IPS-18c (cell line): ENCODE measurements at regions not wholly inside any gene's neighbourhood (a gene's known extent, or its start where the extent isn't known, plus 50 kb on each side); places are given as distances from the start of the nearest gene placed in this dataset.

Source experiments
- H3K4me3 ChIP-seq: 2 replicates; pipeline ENCODE4 v1.7.0; 2013; ENCODE audit warnings: low read depth, mild to moderate bottlenecking, low read length, moderate library complexity; ENCODE audit not compliant: insufficient read depth
- H3K9me3 ChIP-seq: one replicate; pipeline ENCODE4 v1.6.1; 2013; ENCODE audit warnings: mild to moderate bottlenecking, low read length, moderate library complexity; ENCODE audit not compliant: control insufficient read depth, insufficient read depth

DNA sequence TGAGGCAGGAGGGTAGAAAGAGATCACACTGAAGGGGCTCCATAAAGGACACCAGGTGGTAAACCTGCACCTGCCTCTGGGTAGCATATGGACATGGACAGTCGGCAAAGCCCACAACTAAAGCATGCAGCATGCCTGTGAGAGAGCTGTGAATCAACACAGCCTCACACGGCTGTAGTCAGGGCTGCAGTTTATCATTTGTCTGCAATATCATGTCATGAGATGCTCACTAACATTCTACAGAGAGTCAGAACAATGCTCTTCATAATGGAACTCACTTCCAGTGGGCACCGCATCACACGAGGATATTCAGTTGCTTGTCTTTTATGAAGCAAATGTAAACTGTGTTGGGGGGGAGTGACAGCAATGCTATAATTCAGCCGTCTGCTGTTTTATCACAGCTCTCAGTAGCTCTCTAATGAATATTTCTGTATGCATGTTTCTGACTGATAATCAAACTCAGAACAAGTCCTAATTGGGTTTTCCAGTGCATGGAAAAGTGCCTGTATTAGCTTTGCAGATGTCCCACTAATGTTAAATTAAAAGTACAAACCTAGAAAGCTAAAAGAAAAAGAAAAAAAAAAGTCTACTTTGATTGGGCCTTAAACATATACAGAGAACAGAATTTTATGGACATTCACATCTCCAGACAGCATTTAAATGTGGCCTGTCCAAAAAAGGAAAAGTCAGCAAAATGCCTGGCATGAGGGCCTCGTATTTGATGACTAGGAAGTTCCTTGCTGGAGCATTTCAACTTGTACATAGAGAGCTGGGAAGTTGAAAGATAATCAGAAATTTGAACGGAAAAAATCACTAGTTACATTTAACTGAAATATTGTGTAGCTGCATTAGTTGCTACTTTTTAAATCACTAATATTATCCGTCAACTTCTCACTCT lies 406.1 kb upstream of the SOX11 start:
- no peak overlapping the region for H3K4me3 ChIP-seq
- no peaks in the 10 kb centered on the region for H3K9me3 ChIP-seq

DNA sequence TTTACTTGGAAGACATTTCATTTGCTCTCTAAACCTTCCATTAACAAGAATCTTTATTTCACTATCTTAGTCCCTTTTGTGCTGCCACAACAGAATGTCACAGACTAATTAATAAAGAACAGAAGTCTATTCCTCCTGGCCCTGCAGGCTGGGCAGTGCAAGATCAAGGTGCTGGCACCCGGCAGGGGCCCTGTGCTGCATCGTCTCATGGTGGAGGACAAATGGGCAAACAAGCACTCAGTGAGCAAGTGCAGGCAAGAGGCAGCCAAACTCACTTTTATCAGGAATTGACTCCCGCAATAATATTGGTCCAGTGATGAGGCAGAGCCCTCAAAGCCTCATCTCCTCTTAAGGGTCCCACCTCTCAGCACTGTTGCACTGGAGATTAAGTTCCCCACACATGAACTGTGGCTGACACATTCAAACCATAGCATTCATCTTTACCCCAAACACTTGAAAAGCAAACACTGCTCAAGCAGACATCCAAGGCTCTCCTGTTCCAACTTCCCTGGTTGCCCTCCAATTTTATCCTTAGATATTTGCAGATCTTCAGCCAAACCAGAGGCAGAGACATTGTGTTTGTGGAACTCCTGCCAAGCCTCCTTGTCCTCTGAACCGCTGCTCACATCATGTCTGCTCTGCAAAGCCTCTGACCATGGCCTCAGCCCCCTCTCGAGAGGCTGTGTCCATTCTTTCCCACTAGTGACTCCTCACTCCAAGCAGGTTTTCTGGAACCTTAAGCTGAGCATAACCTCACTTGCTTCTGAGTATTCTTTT lies 404.4 kb upstream of the SOX11 start:
- Histone ChIP-seq H3K4me3 (no peak overlapping the region), H3K9me3 (no peaks in the 10 kb centered on the region)

- Histone ChIP-seq H3K4me3 (no peak overlapping the region), H3K9me3 (no peaks in the 10 kb centered on the region)
These were observed 401.2 kb upstream of the SOX11 start for GRCh38 chr2:5290900-5291546.

DNA sequence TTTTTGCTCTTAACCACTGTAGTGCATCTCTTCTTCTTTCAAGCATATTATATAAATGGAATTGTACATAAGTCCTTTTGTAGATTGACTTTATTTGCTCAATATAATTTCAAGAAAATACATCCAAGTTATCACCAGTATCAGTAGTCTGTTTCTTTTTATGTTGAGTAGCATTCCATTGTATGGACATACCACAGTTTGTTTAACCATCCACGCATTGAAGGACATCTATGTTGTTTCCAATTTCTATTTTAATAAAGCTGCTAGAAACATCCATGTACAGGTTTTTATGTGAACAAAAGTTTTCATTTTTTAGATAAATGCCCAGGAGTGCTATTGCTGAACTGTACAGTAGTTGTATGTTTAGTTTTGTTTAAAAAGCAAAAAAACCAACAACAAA lies 387.5 kb upstream of the SOX11 start:
- Histone ChIP-seq H3K9me3 (no peaks in the 10 kb centered on the region), H3K4me3 (no peak overlapping the region)

- no peak overlapping the region for H3K4me3 ChIP-seq
- no peaks in the 10 kb centered on the region for H3K9me3 ChIP-seq
These were observed 377.1 kb upstream of the SOX11 start for GRCh38 chr2:5315041-5315440.

DNA sequence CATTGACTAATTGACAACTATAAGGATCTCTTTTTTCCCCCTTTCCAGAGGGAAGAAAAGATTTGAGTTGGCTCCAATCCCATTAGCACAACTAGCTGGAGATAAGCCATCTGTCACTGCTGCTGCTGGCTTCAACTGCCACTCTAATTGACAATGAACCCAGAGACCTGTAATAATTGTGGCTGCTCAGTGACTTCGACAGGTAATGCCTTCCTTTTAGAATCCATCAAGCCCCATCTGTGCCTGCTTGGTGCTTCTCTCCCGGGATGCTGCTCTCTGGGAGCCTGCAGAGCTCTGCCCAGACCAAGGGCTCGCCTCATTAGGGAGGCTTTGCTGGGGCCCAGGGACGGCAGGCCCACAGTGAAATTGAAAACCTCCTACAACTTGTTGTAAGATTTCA lies 376.7 kb upstream of the SOX11 start:
- no peaks in the 10 kb centered on the region for H3K9me3 ChIP-seq
- no peak overlapping the region for H3K4me3 ChIP-seq

DNA sequence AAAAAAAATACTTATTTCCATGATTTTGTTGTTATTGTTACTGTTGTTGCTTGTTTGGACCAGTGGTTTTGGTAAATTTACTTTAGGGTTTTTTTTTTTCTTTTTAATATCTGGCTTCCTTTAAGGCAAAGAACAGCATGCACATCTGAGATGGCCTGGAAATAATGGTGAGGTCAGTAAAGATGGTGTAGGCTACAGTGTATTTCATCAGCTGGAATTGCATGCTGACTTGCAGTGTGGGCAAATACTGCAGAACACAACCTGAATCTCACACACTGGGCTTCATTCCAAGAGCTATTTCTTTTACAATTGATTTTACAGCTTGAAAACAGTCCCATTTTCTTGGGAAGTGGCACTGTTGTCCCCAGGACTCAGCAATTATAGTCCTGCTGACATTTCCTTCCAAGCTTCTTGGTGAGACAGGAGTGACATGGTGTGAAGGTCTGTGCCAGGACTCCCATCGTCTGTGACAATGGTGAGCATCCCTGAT lies 376.1 kb upstream of the SOX11 start:
- H3K4me3 ChIP-seq, result no peak overlapping the region
- H3K9me3 ChIP-seq, result no peaks in the 10 kb centered on the region

GRCh38 chr2:5319493-5319892 lies 372.7 kb upstream of the SOX11 start:
- no peaks in the 10 kb centered on the region for H3K9me3 ChIP-seq
- no peak overlapping the region for H3K4me3 ChIP-seq

DNA sequence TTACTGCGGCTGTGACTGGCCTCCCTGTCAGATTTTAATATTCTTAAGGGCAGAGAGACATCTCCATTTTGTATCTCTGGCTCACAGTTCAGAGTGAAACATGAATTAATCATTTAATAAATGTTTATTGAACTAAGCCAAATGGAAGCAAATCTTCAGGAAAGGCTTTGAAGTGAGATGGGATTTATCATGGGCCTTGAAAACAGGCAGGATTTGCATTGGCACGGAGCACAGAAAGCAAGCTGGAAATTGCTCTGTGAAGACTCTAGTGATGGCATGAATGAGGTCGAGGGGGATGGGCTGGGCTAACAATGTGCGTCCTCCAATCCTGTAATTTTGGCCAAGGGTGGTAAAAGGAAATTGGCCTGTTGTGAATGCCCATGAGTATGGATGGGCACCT lies 369.8 kb upstream of the SOX11 start:
- H3K9me3 ChIP-seq, result peaks cover 2% of the 10 kb centered on the region
- no peak overlapping the region for H3K4me3 ChIP-seq

DNA sequence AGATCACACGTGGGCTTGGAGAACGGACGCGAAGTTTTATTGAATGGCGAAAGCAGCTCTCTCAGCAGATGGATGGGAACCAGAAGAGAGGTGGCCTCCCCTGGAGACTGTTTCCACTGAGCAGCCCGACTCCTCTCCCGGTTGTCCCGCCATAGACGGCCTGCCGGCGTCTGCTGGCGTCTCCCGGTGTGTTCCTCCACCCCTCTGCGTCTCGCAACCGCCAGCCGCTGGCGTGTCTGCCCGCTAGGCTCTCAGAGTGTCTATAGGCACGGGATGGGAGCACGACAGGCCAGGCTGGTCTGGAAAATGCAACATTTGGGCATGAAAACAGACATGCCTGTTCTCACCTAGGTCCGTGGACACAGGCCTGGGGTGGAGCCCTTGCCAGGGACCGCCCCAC lies 366.7 kb upstream of the SOX11 start:
- peaks cover 2% of the 10 kb centered on the region for H3K9me3 ChIP-seq
- no peak overlapping the region for H3K4me3 ChIP-seq

DNA sequence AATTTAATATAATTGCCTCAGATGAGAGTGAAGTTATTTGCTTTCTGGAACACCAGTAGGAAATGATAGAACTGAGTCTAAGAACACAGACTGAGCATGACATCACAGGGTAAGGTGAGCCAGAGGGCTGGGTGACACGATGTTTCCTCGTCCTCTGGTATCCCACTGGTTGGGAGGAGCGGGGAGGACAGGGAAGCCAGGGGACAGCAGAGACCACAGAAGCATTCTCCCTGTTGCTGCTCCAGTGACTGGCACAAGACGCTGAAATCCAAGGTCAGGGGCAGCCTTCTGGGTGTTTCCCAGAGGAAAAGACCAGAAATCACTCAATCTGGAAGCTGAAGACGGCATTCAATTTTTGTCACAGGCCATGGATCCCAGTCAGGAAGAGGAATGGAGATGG lies 363.4 kb upstream of the SOX11 start:
- Histone ChIP-seq H3K9me3 (peaks cover 2% of the 10 kb centered on the region), H3K4me3 (no peak overlapping the region)

DNA sequence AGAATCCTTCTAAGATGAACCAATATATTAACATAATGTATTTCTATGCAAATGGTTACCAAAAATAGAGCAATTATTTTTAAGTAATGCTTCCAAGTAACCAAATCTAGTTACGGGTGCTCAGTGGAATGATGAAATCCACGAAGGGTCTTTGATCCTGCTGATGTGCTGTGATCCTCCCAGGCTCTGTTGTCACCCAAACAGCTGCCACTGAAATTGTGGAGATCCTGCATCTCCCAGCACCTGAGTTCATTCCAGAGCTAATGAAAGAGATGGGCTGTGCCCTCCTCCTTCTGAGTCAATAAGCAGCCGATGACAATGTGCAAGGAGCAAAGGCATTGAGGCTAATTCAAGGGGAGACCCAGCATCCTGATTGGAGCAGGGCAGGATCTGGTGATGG lies 362.4 kb upstream of the SOX11 start:
- peaks cover 2% of the 10 kb centered on the region for H3K9me3 ChIP-seq

DNA sequence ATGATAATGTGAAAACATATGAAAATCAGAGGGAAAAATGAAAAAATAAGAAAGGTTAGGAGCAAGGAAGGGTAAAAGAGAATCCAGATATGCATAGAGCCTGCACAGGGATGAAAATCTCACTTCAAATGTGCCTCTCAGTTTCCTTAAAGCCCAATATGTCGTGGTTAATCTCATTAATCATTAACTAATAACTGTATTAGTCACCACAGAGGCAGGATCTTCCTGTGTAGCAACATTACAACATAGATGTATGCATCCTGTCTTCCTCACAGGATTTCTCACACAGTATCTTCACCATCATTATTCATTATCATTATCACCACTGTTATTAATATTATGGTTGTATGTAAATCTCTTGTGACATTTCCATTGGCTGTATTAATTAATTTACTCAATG lies 361.2 kb upstream of the SOX11 start:
- H3K9me3 ChIP-seq, result no peaks in the 10 kb centered on the region
- H3K4me3 ChIP-seq, result no peak overlapping the region

More for the DNA sequence above, 362.4 kb upstream of the SOX11 start:
- H3K4me3 ChIP-seq, result no peak overlapping the region

DNA sequence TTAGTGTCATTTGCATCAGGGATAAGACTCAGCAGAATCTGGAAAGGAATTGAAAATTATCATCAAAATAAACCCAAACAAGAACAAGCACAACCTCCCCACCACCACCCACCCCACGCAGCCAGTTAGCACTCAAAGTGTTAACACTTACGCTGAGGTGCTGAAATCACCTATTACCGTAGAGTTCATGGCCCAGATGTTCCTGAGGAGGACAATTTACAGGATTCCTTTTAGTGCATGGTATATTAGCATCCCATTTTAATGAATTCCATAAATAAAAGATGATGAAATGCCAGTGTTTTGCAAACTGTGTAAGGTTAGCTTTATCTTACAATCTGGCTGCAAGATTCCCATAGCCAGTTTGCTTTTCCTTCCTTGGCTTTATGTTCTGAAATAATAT lies 359.3 kb upstream of the SOX11 start:
- H3K4me3 ChIP-seq, result no peak overlapping the region
- H3K9me3 ChIP-seq, result no peaks in the 10 kb centered on the region

DNA sequence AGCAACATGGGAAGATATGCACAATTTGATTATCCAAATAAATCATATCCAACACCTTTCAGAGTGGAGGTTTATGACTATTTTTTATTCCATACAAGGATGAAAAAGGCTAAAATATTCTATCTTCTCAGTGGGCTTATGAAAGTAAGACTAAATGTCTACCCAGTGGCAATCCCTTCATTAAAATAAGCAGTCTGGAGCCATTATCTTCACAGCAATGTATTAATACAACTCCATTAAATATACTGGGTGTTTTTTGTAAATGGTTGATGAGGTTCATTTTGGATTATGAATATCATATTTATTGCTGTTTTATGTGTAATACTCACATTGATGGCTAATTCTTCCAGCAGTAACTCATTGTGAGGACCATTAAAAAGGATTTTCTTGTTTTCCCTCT lies 352.7 kb upstream of the SOX11 start:
- Histone ChIP-seq H3K9me3 (no peaks in the 10 kb centered on the region), H3K4me3 (no peak overlapping the region)

DNA sequence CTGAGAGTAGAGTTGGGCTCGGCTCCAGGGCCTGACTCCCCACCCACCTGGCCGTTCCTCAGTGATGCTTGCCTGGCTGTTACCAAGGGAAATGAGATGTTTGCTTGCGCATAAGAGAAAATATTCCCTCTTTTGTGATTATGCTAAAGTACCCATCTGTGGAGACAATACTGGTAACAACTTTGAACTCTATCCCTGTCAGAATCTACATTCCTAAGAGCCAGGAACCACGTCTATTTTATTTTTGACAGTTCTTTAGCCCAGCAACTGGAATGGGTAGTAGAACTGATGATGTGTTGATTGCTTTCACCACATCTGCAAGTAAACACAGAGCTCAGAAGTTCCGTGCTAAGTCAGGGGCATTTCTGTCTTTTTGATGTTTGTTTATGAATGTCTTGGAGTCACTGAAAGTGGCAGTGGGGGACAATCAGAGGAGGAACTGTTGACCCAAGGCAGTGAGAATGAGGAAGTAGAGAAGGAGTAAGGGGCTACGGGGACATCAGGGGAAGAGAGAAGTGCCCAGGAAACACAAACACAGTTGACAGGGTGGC lies 348.3 kb upstream of the SOX11 start:
- H3K4me3 ChIP-seq, result no peak overlapping the region
- no peaks in the 10 kb centered on the region for H3K9me3 ChIP-seq

DNA sequence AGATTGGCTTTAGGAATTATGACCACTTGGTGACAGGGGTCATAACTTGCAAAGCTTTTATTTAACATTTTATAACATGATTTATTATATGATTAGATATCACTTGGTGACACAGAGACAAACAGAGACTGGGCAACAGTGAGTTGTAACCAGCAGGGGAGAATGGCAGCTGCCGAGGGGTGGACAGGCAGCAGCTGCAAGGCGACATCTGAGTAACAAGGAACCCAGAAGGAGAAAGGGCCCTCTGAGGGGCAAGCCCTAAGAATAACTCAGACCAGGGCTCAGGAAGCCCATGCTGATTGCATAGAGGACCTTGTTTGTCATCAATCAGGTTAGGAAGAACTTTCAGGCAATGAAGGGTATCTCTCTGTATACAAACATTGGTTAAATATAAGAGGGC lies 339.9 kb upstream of the SOX11 start:
- Histone ChIP-seq H3K4me3 (no peak overlapping the region), H3K9me3 (no peaks in the 10 kb centered on the region)
